ENCODE measurements at regions not wholly inside any gene's neighbourhood (a gene's known extent, or its start where the extent isn't known, plus 50 kb on each side); places are given as distances from the start of the nearest gene placed in this dataset.

- Mint-ChIP-seq H3K27me3 (no peaks in the 10 kb centered on the region), H3K36me3 (no peaks in the 10 kb centered on the region), H3K27ac (no peak overlapping the region), H3K4me1 (no peaks in the 10 kb centered on the region), H3K4me3 (no peak overlapping the region), H3K9me3 (peaks cover 0 to 16% (median 7%) of the 10 kb centered on the region in 7 donors)
- no peak overlapping the region for H3K4me3 ChIP-seq (ENCODE audit: low read depth, low read length)
- DNase-seq (no peak), ATAC-seq (ENCODE audit: low read depth in 2 of 2) (no peak)
- no peaks in the 10 kb centered on the region for H3K36me3 ChIP-seq (ENCODE audit: control insufficient read depth, insufficient read depth, low read length)
- H3K9me3 ChIP-seq (ENCODE audit: control insufficient read depth in 2 of 2, low read length in 2 of 2): peaks cover 2 to 3% of the 10 kb centered on the region in 2 experiments
- H3K27ac ChIP-seq (ENCODE audit: insufficient read depth, low read length, poor library complexity, severe bottlenecking): no peak overlapping the region
- no peaks in the 10 kb centered on the region for H3K27me3 ChIP-seq (ENCODE audit: control insufficient read depth, insufficient read depth, low read length)
- no peaks in the 10 kb centered on the region for H3K4me1 ChIP-seq (ENCODE audit: control insufficient read depth, insufficient read depth, low read length, poor library complexity, severe bottlenecking)
These were observed 360.1 kb upstream of the ADGRL3 start for GRCh38 chr4:60840020-60840419.

- no peak overlapping the region for H3K4me3 Mint-ChIP-seq
- Histone ChIP-seq H3K27ac (ENCODE audit: insufficient read depth, low read length, poor library complexity, severe bottlenecking) (no peak overlapping the region), H3K9me3 (ENCODE audit: control insufficient read depth in 2 of 2, low read length in 2 of 2) (peaks cover 1 to 7% of the 10 kb centered on the region in 2 experiments), H3K36me3 (ENCODE audit: control insufficient read depth, insufficient read depth, low read length) (no peaks in the 10 kb centered on the region), H3K4me1 (ENCODE audit: control insufficient read depth, insufficient read depth, low read length, poor library complexity, severe bottlenecking) (no peaks in the 10 kb centered on the region), H3K27me3 (ENCODE audit: control insufficient read depth, insufficient read depth, low read length) (no peaks in the 10 kb centered on the region), H3K4me3 (ENCODE audit: low read depth, low read length) (no peak overlapping the region)
- no peak overlapping the region for H3K27ac Mint-ChIP-seq
- H3K9me3 Mint-ChIP-seq: peaks cover 0 to 20% (median 7%) of the 10 kb centered on the region in 7 donors
- no peaks in the 10 kb centered on the region for H3K27me3 Mint-ChIP-seq
- no peaks in the 10 kb centered on the region for H3K36me3 Mint-ChIP-seq
- ATAC-seq (ENCODE audit: low read depth in 2 of 2) (no peak), DNase-seq (no peak)
- H3K4me1 Mint-ChIP-seq: no peaks in the 10 kb centered on the region
These were observed 353.4 kb upstream of the ADGRL3 start for GRCh38 chr4:60846678-60847077.

- Histone ChIP-seq H3K4me1 (ENCODE audit: control insufficient read depth, insufficient read depth, low read length, poor library complexity, severe bottlenecking) (no peaks in the 10 kb centered on the region), H3K27me3 (ENCODE audit: control insufficient read depth, insufficient read depth, low read length) (no peaks in the 10 kb centered on the region), H3K9me3 (ENCODE audit: control insufficient read depth in 2 of 2, low read length in 2 of 2) (peaks cover 1 to 7% of the 10 kb centered on the region in 2 experiments), H3K27ac (ENCODE audit: insufficient read depth, low read length, poor library complexity, severe bottlenecking) (no peak overlapping the region), H3K36me3 (ENCODE audit: control insufficient read depth, insufficient read depth, low read length) (no peaks in the 10 kb centered on the region), H3K4me3 (ENCODE audit: low read depth, low read length) (no peak overlapping the region)
- Mint-ChIP-seq H3K27me3 (no peaks in the 10 kb centered on the region), H3K9me3 (peaks cover 0 to 28% (median 7%) of the 10 kb centered on the region in 7 donors), H3K27ac (no peak overlapping the region), H3K4me1 (no peaks in the 10 kb centered on the region), H3K36me3 (no peaks in the 10 kb centered on the region), H3K4me3 (no peak overlapping the region)
- DNase-seq (no peak), ATAC-seq (ENCODE audit: low read depth in 2 of 2) (no peak)
These were observed 352.5 kb upstream of the ADGRL3 start for GRCh38 chr4:60847614-60848013.

GRCh38 chr4:60857130-60857753, 342.9 kb upstream of the ADGRL3 start:
- H3K4me1 Mint-ChIP-seq: no peaks in the 10 kb centered on the region
- no peak overlapping the region for H3K27ac Mint-ChIP-seq
- Histone ChIP-seq H3K4me1 (ENCODE audit: control insufficient read depth, insufficient read depth, low read length, poor library complexity, severe bottlenecking) (no peaks in the 10 kb centered on the region), H3K27ac (ENCODE audit: insufficient read depth, low read length, poor library complexity, severe bottlenecking) (no peak overlapping the region), H3K36me3 (ENCODE audit: control insufficient read depth, insufficient read depth, low read length) (no peaks in the 10 kb centered on the region), H3K27me3 (ENCODE audit: control insufficient read depth, insufficient read depth, low read length) (no peaks in the 10 kb centered on the region), H3K4me3 (ENCODE audit: low read depth, low read length) (no peak overlapping the region), H3K9me3 (ENCODE audit: control insufficient read depth in 2 of 2, low read length in 2 of 2) (no peaks in the 10 kb centered on the region)
- no peaks in the 10 kb centered on the region for H3K27me3 Mint-ChIP-seq
- ATAC-seq (ENCODE audit: low read depth in 2 of 2) (no peak), DNase-seq (no peak)
- no peak overlapping the region for H3K4me3 Mint-ChIP-seq
- H3K9me3 Mint-ChIP-seq: peaks cover 5 to 30% (median 7%) of the 10 kb centered on the region in 7 donors
- no peaks in the 10 kb centered on the region for H3K36me3 Mint-ChIP-seq

- no peak overlapping the region for H3K4me3 ChIP-seq (ENCODE audit: low read depth, low read length)
- Mint-ChIP-seq H3K4me1 (no peaks in the 10 kb centered on the region), H3K9me3 (peaks cover 3 to 20% (median 9%) of the 10 kb centered on the region in 7 donors), H3K27me3 (no peaks in the 10 kb centered on the region), H3K4me3 (no peak overlapping the region), H3K27ac (no peak overlapping the region), H3K36me3 (no peaks in the 10 kb centered on the region)
- ATAC-seq (ENCODE audit: low read depth in 2 of 2): no peak
- no peaks in the 10 kb centered on the region for H3K36me3 ChIP-seq (ENCODE audit: control insufficient read depth, insufficient read depth, low read length)
- DNase-seq: no peak
- H3K27ac ChIP-seq (ENCODE audit: insufficient read depth, low read length, poor library complexity, severe bottlenecking): no peak overlapping the region
- H3K27me3 ChIP-seq (ENCODE audit: control insufficient read depth, insufficient read depth, low read length): no peaks in the 10 kb centered on the region
- peaks cover 0 to 3% of the 10 kb centered on the region in 2 experiments for H3K9me3 ChIP-seq (ENCODE audit: control insufficient read depth in 2 of 2, low read length in 2 of 2)
- no peaks in the 10 kb centered on the region for H3K4me1 ChIP-seq (ENCODE audit: control insufficient read depth, insufficient read depth, low read length, poor library complexity, severe bottlenecking)
These were observed 336.7 kb upstream of the ADGRL3 start for GRCh38 chr4:60863442-60863841.

GRCh38 chr4:60865273-60865672, 334.9 kb upstream of the ADGRL3 start:
- Mint-ChIP-seq H3K36me3 (no peaks in the 10 kb centered on the region), H3K4me1 (no peaks in the 10 kb centered on the region), H3K9me3 (peaks cover 4 to 25% (median 7%) of the 10 kb centered on the region in 7 donors), H3K27ac (no peak overlapping the region), H3K27me3 (no peaks in the 10 kb centered on the region), H3K4me3 (no peak overlapping the region)
- Histone ChIP-seq H3K36me3 (ENCODE audit: control insufficient read depth, insufficient read depth, low read length) (no peaks in the 10 kb centered on the region), H3K4me3 (ENCODE audit: low read depth, low read length) (no peak overlapping the region), H3K27ac (ENCODE audit: insufficient read depth, low read length, poor library complexity, severe bottlenecking) (no peak overlapping the region), H3K27me3 (ENCODE audit: control insufficient read depth, insufficient read depth, low read length) (no peaks in the 10 kb centered on the region), H3K9me3 (ENCODE audit: control insufficient read depth in 2 of 2, low read length in 2 of 2) (peaks cover 0 to 3% of the 10 kb centered on the region in 2 experiments), H3K4me1 (ENCODE audit: control insufficient read depth, insufficient read depth, low read length, poor library complexity, severe bottlenecking) (no peaks in the 10 kb centered on the region)
- DNase-seq (no peak), ATAC-seq (ENCODE audit: low read depth in 2 of 2) (no peak)

DNA sequence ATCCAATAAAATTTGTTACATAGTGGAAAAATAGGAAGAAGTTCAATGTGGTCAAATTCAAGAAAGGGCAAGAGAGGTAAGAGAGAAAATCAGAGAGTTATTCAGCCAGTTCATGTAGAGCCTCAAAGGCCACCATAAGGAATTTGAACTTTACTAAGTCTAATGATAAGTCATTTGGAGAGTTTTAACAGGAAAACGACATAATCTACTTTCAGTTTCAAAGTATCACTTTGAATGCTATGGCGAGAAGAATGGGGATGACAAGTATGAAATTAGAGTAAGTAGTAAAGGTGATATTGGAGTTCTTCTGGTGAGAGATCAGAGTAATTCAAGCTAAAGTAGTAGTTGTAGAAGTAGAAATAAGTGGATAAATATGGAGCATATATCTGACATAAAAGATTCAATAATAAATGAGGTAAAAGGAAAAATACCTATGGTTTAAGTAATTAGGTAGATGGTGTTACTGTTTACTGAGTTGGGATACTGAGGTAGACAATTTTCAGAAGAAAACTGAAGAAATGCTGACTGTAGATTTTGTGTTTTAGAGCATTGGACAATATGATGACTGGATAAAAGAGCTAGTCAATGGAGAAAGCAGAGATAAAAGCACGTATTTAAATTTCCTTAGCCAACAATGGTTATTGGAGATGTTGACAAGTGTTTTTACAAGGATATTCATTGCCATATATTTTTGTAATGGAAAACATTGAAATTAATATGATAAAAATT, 331.7 kb upstream of the ADGRL3 start:
- DNase-seq: no peak
- Mint-ChIP-seq H3K27ac (no peak overlapping the region), H3K9me3 (peaks cover 3 to 25% (median 6%) of the 10 kb centered on the region in 7 donors), H3K36me3 (no peaks in the 10 kb centered on the region), H3K4me3 (no peak overlapping the region), H3K4me1 (no peaks in the 10 kb centered on the region), H3K27me3 (no peaks in the 10 kb centered on the region)
- Histone ChIP-seq H3K36me3 (ENCODE audit: control insufficient read depth, insufficient read depth, low read length) (no peaks in the 10 kb centered on the region), H3K4me3 (ENCODE audit: low read depth, low read length) (no peak overlapping the region), H3K27me3 (ENCODE audit: control insufficient read depth, insufficient read depth, low read length) (no peaks in the 10 kb centered on the region), H3K4me1 (ENCODE audit: control insufficient read depth, insufficient read depth, low read length, poor library complexity, severe bottlenecking) (no peaks in the 10 kb centered on the region), H3K27ac (ENCODE audit: insufficient read depth, low read length, poor library complexity, severe bottlenecking) (no peak overlapping the region), H3K9me3 (ENCODE audit: control insufficient read depth in 2 of 2, low read length in 2 of 2) (peaks cover 0 to 3% of the 10 kb centered on the region in 2 experiments)
- ATAC-seq (ENCODE audit: low read depth in 2 of 2): no peak
